ENCODE measurements at regions not wholly inside any gene's neighbourhood (a gene's known extent, or its start where the extent isn't known, plus 50 kb on each side); places are given as distances from the start of the nearest gene placed in this dataset.

GRCh38 chr14:98791661-98792060 lies 480.3 kb downstream of the BCL11B start:
- TF ChIP-seq CTCF (IDR thresholded peaks at IDR 0.05; ENCODE audit: poor library complexity) (no peak), EZH2 (IDR thresholded peaks at IDR 0.05; ENCODE audit: borderline replicate concordance) (no peak), EZH2phosphoT487 (IDR thresholded peaks at IDR 0.05; ENCODE audit: low read depth, severe bottlenecking, unreplicated experiment) (no peak)
